HG02981 (cell line): ENCODE measurements at regions not wholly inside any gene's neighbourhood (a gene's known extent, or its start where the extent isn't known, plus 50 kb on each side); places are given as distances from the start of the nearest gene placed in this dataset.
A peak's percentile ranks its signal among the peaks of the same experiment; 100 is the strongest.

Experiments used
- ATAC-seq: cut with Tn5 transposase; IDR thresholded peaks from one replicate; pipeline ENCODE4 v1.9.1; 2021; ENCODE audit warnings: mild to moderate bottlenecking, moderate library complexity; ENCODE audit not compliant: unreplicated experiment

DNA sequence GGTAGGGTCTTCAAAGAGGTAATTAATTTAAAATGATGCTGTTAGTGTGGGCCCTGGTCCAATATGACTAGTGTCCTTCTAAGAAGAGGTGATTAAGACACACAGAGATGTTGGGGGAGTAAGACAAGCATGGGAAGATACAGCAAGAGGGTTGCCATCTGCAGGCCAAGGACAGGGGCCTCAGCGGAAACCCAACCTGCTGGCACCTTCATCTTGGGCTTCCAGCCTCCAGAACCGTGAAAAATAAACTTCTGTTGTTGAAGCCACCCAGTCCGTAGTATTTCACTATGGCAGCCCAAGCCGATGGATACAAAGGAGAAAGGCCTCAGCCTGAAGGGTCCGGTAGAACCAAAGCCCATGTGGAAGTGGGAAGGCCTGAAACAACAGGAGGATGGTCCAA, 161.7 kb upstream of the UBE2E1 start:
- ATAC-seq, result no peak

- ATAC-seq, result no peak
Observed at GRCh38 chr3:23644676-23645075, 161.1 kb upstream of the UBE2E1 start.

DNA sequence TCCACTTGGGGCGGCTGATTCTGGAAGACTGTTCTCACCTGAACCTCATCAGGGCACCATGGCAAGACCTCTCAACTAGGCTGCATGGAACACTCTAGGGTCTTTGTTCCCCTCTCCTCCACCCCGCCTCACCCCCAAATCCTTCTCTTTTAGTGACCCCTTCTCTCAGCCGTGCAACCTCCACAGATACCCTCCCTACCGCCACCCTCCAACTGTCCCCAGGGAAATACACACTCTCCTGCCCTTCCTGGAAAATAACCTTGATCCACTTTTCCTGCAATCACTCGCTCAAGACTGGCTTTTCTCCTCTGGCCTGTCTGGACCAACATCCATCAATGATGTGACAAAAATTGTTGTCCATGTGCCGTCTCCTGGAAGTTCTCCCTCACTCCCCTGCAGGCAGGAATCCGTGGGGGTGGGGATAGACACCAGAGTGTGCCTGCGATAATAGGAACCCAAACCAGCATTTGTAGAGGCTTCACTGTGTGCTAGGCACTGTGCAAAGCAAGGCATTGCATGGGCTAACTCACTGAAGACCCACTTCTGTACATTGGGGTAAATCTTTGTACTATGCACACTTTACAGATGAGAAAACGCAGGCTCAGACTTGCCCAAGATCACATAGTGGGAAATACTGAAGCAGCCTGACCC, 160.1 kb upstream of the UBE2E1 start:
- no peak for ATAC-seq

DNA sequence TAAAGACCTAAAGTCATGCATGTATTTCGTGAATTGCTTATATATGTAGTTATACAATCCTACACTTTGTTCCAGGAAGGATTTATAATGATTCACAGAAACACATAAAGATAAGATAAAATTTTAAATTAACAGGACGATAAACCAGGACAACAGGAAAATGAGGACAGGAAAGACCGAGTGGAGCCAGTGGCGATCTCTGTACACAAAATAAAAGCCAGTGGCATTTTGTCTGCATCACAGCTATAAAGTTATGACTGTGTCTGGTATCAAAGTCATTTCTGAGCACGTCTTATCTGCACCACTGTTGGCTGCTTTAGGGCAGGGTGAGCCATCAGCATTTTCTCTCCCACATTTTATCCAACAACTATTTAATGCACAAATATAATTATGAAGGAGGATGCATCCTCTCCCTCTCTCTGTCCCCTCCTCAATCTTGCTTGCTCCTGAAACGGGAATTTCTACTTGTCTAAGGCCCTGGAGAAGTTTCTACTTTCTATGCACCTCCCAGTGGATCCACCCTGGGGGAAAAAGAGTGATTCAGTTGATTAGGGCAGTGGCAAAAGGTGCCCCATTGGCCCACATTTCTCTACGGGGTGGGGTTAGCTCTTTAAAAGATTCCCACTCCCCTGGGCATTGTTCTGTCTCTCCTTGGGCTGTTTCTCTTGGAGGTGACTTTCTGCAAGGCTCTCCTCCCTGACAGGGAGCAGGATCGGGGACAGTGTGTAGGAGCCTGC, 159.4 kb upstream of the UBE2E1 start:
- no peak for ATAC-seq

- ATAC-seq, result no peak
Observed at GRCh38 chr3:23647706-23648258, 158.0 kb upstream of the UBE2E1 start.

DNA sequence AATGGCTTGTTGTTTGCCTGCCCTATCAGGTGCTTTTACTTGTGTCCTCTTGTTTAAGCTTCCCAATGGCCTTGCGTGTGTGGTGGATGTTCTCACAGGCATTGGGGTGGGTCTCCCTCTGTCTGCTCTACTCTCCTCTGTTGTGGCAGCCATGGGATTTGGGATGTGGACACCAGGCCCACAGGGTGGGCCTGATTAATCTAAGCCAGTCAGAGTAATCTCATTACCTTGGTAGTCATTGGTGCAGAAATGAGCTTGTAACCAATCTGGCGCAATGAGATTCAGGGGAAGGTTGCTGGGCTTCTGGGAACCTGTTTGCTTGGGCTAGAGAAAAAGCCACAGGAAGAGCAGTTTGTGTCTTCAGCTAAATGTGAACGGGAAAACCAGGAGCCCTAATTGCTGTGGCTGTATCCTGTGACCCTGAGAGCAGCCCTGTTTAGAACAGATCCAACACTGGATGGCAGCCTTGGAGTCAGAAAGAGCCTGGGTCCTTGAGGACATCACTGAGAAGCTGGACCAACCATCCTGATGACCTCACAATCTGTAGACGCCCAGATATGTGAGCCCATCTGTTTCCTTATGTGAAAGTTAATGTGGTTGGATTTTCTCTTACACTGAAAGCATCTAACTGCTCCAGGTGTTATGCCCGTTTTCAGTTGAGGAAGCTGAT, 157.3 kb upstream of the UBE2E1 start:
- ATAC-seq, result no peak

- no peak for ATAC-seq
Observed at GRCh38 chr3:23648996-23649395, 156.8 kb upstream of the UBE2E1 start.

DNA sequence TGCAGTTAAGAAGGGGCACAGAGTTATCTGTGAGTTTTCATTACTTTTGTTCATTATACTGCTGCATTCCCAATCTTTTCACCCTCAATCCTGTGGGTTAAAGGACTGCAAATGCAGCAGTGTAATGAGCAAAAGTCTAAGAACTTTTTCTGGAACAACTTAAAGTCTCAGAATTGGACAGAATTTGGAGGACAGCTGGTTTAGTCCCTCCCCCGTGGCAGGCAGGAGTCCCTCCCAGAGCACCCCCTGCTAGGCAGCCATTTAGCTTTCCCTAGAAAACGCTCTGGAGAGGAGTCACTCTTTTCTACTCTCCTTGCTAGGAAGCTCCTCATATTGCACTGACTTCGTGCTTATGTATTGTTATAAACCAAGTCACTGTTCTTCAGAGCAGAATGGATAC, 156.3 kb upstream of the UBE2E1 start:
- no peak for ATAC-seq

- ATAC-seq, result no peak
Observed at GRCh38 chr3:23650371-23651140, 155.2 kb upstream of the UBE2E1 start.

DNA sequence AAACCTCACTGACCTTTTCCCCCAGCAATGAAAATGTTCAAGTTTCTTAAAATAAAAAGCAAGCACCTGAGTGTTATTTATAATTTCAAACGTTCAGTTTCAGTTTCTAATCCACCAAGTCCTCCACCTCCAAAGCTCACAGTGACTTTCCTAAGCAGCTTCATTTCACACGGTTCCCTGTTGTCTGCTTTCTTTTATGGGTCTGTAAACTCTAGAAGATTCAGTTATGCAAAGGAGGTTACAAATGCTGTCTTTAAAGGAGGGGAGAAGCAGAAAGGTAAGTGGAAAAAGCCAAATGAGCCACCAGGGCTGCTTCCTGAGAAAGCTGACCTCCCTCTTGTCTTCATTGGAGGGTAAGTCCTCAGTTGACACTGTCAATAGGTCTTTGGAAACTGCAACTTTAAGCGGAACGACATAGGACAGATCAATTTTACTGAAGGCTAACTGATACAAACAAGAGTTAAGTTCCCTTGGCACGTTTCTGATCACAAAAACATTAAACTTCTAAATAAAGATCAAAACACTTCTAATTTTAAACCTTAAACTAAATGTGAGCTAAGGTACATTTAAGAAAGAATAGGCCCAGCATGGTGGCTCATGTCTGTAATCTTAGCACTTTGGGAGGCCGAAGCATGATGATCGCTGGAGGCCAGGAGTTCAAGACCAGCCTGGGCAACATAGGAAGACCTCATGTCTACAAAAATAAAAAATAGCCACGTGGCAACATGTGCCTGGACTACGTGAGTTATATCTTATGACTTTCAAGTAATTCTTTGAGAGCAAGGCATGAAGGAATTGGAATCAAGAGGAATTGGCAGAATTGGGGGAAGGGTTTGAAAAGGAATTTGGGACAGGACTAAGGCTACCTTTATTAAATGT, 151.9 kb upstream of the UBE2E1 start:
- ATAC-seq, result peak; percentile 92

GRCh38 chr3:23654571-23654970, 151.2 kb upstream of the UBE2E1 start:
- ATAC-seq, result no peak

GRCh38 chr3:23655749-23656148, 150.0 kb upstream of the UBE2E1 start:
- no peak for ATAC-seq

DNA sequence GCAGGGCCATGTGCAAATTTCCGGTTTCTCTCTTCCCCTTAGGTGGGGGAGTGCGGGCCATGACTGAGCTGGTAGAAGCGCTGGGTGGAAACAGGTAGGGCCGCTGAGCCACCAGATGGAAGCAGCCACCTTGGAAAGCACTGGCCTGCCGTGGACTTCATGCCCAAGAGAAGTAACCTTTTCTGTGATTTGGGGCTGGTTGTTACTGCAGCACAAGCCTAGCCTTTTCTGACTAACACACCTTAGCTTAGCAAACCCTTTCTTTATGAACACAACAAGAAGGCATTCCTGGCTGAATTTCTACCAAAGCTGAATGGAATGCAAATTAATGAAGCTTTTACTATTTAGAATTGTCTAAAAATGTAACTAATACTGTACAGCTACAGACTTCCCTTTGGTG, 149.6 kb upstream of the UBE2E1 start:
- no peak for ATAC-seq

DNA sequence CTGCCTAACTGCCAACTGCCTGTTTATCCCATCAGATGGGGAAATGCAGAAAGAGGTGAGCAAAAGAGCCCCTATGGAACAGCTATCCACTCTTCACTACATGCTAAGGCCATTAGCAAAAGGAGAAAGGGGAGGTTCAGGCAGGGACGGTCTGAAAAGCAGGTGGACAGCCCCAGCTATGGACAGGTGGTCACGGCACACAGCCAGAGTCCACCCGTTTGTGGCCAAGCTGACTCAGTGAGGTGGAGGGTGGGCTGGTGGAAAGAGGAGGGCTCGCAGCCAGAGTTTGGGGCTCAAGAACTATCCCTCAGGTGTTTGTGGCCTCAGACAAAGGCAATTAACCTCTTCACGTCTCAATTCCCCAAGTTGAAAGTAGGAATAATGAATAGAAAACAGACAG, 148.9 kb upstream of the UBE2E1 start:
- no peak for ATAC-seq

- no peak for ATAC-seq
Observed at GRCh38 chr3:23657647-23658046, 148.1 kb upstream of the UBE2E1 start.

GRCh38 chr3:23659274-23659673, 146.5 kb upstream of the UBE2E1 start:
- ATAC-seq, result peak; percentile 63

DNA sequence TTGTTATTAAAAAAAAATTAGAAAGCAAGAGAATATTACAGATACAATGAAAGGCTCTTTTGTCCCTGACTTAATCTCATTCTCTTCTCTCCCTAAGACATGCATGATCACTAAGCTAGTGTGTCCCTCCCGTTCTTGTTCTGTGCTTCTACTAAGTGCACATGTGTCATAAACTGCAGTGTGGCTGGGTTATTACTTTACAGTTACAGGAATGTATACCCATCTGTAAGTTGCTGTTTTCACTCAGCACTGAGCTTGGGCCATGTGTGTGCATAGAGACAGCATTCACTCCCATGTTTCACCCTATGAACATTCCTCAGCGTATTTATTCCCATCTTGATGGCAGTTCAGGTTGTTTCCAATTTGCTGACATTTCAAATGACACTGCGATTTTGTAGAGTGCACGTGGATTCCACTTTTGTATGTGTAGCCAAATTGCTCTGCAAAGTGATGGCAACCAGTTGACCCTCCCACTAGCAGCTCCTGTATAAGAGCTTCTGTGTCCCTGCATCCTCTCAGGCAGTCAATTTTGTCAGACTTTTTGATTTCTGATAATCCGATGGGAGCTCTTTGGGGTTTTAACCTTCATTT, 145.8 kb upstream of the UBE2E1 start:
- ATAC-seq, result no peak

GRCh38 chr3:23662079-23662617, 143.6 kb upstream of the UBE2E1 start:
- no peak for ATAC-seq

- ATAC-seq, result no peak
Observed at GRCh38 chr3:23663246-23663645, 142.5 kb upstream of the UBE2E1 start.
